Ovary (tissue), 3 donors: ENCODE measurements at regions not wholly inside any gene's neighbourhood (a gene's known extent, or its start where the extent isn't known, plus 50 kb on each side); places are given as distances from the start of the nearest gene placed in this dataset.

Experiments used
- CTCF ChIP-seq, 3 donors: fragments of 450-650 bp in 2 of 3; fragments of 200-600 bp in 1 of 3; IDR thresholded peaks; one replicate each; pipeline versions ENCODE4 v1.5.1 to v1.8.0; 2016 to 2022; ENCODE audit warnings: antibody characterized with exemption in 3 of 3, mild to moderate bottlenecking in 1 of 3
- EP300 ChIP-seq: sonication (generic); formaldehyde crosslinking; IDR thresholded peaks from one replicate; pipeline ENCODE4 v1.6.1; 2017; ENCODE audit warnings: antibody characterized with exemption
- POLR2A ChIP-seq: fragments of 450-650 bp; IDR thresholded peaks from one replicate; pipeline ENCODE4 v1.6.1; 2017; ENCODE audit warnings: antibody characterized with exemption, mild to moderate bottlenecking, moderate library complexity
- donor health status: DM: no; HTN: no; CAD: no.

- TF ChIP-seq CTCF (IDR thresholded peaks at IDR 0.05) (no peak), POLR2A (no peak), EP300 (no peak)
Observed at GRCh38 chr12:19836056-19836455, 396.8 kb downstream of the AEBP2 start.
